Body of pancreas (tissue), 4 donors: ENCODE measurements at regions not wholly inside any gene's neighbourhood (a gene's known extent, or its start where the extent isn't known, plus 50 kb on each side); places are given as distances from the start of the nearest gene placed in this dataset.

Experiments used
- POLR2A ChIP-seq, 3 donors: fragments of 450-650 bp; IDR thresholded peaks; one replicate each; pipeline ENCODE4 v1.6.1; 2016; ENCODE audit warnings: antibody characterized with exemption in 3 of 3, mild to moderate bottlenecking in 2 of 3
- TF ChIP-seq, protein P1 (sequence below), 7 experiments: fragments of 450-650 bp in 4 of 7; fragments of 200-600 bp in 3 of 7; sonication (generic) in 3 of 7; IDR thresholded peaks; one replicate each; pipeline ENCODE4 v1.5.1; 2016 to 2019; ENCODE audit warnings: antibody characterized with exemption in 7 of 7

DNA sequence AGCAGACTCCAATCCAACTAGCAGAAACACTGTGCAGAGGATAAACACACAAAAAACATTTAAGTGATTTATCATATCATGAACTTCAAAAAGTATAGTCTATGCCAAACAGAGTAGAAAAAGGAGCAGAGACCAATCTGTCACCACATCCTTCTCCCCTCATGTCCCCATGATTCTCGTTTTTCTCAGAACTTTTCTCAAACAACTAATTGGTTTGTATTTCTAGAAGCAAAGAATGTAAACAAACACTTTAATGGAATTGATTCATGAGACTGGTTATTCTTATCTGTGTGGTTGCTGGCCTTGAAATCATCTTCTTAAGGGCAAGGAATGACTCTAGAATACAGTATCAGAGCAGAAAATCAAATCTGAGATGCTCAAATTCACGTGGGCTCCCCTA lies 294.2 kb upstream of the THBS1 start:
- TF ChIP-seq, protein P1, sequence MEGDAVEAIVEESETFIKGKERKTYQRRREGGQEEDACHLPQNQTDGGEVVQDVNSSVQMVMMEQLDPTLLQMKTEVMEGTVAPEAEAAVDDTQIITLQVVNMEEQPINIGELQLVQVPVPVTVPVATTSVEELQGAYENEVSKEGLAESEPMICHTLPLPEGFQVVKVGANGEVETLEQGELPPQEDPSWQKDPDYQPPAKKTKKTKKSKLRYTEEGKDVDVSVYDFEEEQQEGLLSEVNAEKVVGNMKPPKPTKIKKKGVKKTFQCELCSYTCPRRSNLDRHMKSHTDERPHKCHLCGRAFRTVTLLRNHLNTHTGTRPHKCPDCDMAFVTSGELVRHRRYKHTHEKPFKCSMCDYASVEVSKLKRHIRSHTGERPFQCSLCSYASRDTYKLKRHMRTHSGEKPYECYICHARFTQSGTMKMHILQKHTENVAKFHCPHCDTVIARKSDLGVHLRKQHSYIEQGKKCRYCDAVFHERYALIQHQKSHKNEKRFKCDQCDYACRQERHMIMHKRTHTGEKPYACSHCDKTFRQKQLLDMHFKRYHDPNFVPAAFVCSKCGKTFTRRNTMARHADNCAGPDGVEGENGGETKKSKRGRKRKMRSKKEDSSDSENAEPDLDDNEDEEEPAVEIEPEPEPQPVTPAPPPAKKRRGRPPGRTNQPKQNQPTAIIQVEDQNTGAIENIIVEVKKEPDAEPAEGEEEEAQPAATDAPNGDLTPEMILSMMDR (IDR thresholded peaks at IDR 0.05), result no peak
- no peak for TF ChIP-seq POLR2A (IDR thresholded peaks at IDR 0.05)
